Parathyroid adenoma (tissue), 2 donors: ENCODE measurements at regions not wholly inside any gene's neighbourhood (a gene's known extent, or its start where the extent isn't known, plus 50 kb on each side); places are given as distances from the start of the nearest gene placed in this dataset.
"Not testable (repeated sequence)": the region's sequence is repeated elsewhere in the genome, so short reads cannot be mapped to it uniquely, and the experiment has no call there.

Source experiments
- H2AFZ ChIP-seq: fragments of 300-600 bp; sonication (generic); one replicate; pipeline ENCODE4 v1.7.0; 2017; ENCODE audit warnings: antibody characterized with exemption, mild to moderate bottlenecking
- H3K27ac ChIP-seq: fragments of 300-600 bp; sonication (generic); one replicate; pipeline ENCODE4 v1.7.0; 2017
- H3K27me3 ChIP-seq: fragments of 300-600 bp; sonication (generic); one replicate; pipeline ENCODE4 v1.7.0; 2017; ENCODE audit warnings: low read length; ENCODE audit not compliant: control insufficient read depth, insufficient read depth
- H3K36me3 ChIP-seq: fragments of 300-600 bp; sonication (generic); one replicate; pipeline ENCODE4 v1.7.0; 2017; ENCODE audit warnings: low read length; ENCODE audit not compliant: control insufficient read depth, insufficient read depth
- H3K4me1 ChIP-seq: fragments of 300-600 bp; sonication (generic); one replicate; pipeline ENCODE4 v1.7.0; 2017; ENCODE audit warnings: control low read depth
- H3K4me2 ChIP-seq: fragments of 300-600 bp; sonication (generic); one replicate; pipeline ENCODE4 v1.7.0; 2017; ENCODE audit warnings: low read length
- H3K4me3 ChIP-seq: fragments of 300-600 bp; sonication (generic); one replicate; pipeline ENCODE4 v1.7.0; 2017; ENCODE audit warnings: low read depth, low read length
- H3K79me2 ChIP-seq: fragments of 300-600 bp; sonication (generic); one replicate; pipeline ENCODE4 v1.7.0; 2017; ENCODE audit warnings: control low read depth
- H3K9ac ChIP-seq: fragments of 300-600 bp; sonication (generic); one replicate; pipeline ENCODE4 v1.7.0; 2017; ENCODE audit warnings: mild to moderate bottlenecking
- H3K9me3 ChIP-seq: fragments of 300-600 bp; sonication (generic); one replicate; pipeline ENCODE4 v1.7.0; 2017; ENCODE audit warnings: low read length; ENCODE audit not compliant: control insufficient read depth
- TF ChIP-seq, protein P1 (sequence below): fragments of 300-600 bp; sonication (generic); IDR thresholded peaks from one replicate; pipeline ENCODE4 v1.7.0; 2017; ENCODE audit warnings: antibody characterized with exemption, mild to moderate bottlenecking
- donor health status: primary hyperparathyroidism.

DNA sequence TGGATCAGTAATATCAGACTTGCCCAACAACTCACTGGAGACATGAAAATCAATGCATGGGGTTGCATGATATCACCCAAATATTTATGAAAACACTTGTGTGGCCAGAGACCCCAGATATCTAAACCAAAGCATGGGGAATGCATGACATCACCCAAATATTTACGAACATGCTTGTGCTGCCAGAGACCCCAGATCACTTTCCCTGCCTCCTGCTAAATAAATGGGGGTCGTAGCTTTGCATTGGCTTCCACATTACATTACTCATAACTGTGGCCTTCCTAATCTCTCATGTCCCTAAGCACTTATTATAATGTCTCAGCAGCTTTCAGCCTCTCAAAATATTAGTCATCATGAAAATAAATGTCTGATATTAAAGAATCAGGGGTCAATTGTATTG lies 838.0 kb upstream of the DEFB115 start:
- Histone ChIP-seq H3K36me3 (no peaks in the 10 kb centered on the region), H3K4me1 (no peaks in the 10 kb centered on the region), H3K9ac (no peak overlapping the region), H3K4me3 (no peak overlapping the region), H3K9me3 (no peaks in the 10 kb centered on the region), H3K79me2 (no peaks in the 10 kb centered on the region), H3K27ac (no peak overlapping the region), H2AFZ (no peak overlapping the region), H3K27me3 (no peaks in the 10 kb centered on the region), H3K4me2 (no peak overlapping the region)
- TF ChIP-seq, protein P1, sequence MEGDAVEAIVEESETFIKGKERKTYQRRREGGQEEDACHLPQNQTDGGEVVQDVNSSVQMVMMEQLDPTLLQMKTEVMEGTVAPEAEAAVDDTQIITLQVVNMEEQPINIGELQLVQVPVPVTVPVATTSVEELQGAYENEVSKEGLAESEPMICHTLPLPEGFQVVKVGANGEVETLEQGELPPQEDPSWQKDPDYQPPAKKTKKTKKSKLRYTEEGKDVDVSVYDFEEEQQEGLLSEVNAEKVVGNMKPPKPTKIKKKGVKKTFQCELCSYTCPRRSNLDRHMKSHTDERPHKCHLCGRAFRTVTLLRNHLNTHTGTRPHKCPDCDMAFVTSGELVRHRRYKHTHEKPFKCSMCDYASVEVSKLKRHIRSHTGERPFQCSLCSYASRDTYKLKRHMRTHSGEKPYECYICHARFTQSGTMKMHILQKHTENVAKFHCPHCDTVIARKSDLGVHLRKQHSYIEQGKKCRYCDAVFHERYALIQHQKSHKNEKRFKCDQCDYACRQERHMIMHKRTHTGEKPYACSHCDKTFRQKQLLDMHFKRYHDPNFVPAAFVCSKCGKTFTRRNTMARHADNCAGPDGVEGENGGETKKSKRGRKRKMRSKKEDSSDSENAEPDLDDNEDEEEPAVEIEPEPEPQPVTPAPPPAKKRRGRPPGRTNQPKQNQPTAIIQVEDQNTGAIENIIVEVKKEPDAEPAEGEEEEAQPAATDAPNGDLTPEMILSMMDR: no peak

DNA sequence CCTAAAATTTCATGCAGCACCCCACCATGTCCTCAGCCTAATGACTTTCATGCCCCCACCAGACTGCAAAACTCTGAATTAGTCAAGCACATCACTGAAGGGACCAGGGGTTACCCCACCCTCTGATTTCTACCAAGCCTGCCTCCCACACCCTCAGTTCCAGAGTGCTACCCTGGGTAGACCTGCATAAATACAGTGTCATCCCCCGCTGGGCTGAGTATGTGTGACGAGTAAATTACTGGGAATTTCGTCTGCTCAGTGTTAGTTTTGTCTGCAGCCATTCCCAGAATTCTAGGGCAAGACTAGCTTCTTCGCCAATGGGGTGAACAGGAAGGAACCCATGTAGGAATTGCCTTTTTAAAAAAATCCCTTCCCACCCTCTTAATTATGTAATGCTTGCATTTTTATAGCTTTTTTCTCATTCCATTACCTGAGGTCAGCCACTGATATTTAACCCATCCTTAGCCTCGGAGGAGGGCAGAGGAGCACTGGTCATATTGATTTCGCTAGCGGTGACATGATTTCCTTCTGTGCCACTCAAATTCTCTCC lies 837.5 kb upstream of the DEFB115 start:
- H3K79me2 ChIP-seq, H3K9me3 ChIP-seq, H3K4me2 ChIP-seq, H3K27ac ChIP-seq, H2AFZ ChIP-seq, H3K4me3 ChIP-seq, H3K9ac ChIP-seq, H3K27me3 ChIP-seq, H3K36me3 ChIP-seq, H3K4me1 ChIP-seq: not testable (repeated sequence)
